ENCODE measurements at regions not wholly inside any gene's neighbourhood (a gene's known extent, or its start where the extent isn't known, plus 50 kb on each side); places are given as distances from the start of the nearest gene placed in this dataset.

DNA sequence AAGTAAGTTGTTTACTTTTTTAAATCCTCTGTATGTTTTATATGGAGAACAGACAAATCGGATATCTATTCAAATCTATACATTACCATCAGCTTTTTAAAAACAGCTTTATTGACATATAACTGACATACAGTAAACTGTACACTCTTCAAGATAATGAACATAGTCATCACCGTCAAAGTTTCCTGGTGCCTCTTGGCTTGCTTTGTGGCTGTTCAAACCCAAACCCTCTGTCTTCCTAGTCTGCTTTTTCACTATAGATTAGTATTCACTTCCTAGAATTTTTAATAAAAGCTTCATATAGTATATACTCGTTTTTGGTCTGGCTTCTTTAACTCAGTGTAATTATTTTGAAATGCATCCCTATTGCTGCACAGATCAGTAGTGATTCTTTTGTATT is 56.4 kb upstream of the TPTE start:
- TF ChIP-seq, protein P1, sequence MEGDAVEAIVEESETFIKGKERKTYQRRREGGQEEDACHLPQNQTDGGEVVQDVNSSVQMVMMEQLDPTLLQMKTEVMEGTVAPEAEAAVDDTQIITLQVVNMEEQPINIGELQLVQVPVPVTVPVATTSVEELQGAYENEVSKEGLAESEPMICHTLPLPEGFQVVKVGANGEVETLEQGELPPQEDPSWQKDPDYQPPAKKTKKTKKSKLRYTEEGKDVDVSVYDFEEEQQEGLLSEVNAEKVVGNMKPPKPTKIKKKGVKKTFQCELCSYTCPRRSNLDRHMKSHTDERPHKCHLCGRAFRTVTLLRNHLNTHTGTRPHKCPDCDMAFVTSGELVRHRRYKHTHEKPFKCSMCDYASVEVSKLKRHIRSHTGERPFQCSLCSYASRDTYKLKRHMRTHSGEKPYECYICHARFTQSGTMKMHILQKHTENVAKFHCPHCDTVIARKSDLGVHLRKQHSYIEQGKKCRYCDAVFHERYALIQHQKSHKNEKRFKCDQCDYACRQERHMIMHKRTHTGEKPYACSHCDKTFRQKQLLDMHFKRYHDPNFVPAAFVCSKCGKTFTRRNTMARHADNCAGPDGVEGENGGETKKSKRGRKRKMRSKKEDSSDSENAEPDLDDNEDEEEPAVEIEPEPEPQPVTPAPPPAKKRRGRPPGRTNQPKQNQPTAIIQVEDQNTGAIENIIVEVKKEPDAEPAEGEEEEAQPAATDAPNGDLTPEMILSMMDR (conservative IDR thresholded peaks at IDR 0.05; ENCODE audit: low read depth, low read length) = no peak
- TF ChIP-seq POLR2A (IDR thresholded peaks at IDR 0.05; ENCODE audit: low read depth, low read length) (no peak), CHD1 (IDR thresholded peaks at IDR 0.05; ENCODE audit: low read depth, low read length) (no peak)

All from IMR-90 (cell line).